Transverse colon (tissue), 4 donors: ENCODE measurements at regions not wholly inside any gene's neighbourhood (a gene's known extent, or its start where the extent isn't known, plus 50 kb on each side); places are given as distances from the start of the nearest gene placed in this dataset.
"Not testable (repeated sequence)": the region's sequence is repeated elsewhere in the genome, so short reads cannot be mapped to it uniquely, and the experiment has no call there.

Experiments used
- DNase-seq: peaks from one replicate; pipeline ENCODE4 v3.0.0-alpha.2; 2019
- H3K27ac ChIP-seq, 4 donors: fragments of 200-600 bp; sonication (generic); 2 replicates each; pipeline ENCODE4 v1.5.1; 2016 to 2018; ENCODE audit warnings: inconsistent platforms in 4 of 4
- H3K27me3 ChIP-seq: fragments of 200-600 bp; sonication (generic); 2 replicates; pipeline ENCODE4 v1.5.1; 2017; ENCODE audit warnings: inconsistent platforms
- H3K36me3 ChIP-seq, 4 donors: fragments of 200-600 bp; sonication (generic); 2 replicates each; pipeline ENCODE4 v1.5.1; 2017 to 2019; ENCODE audit warnings: inconsistent platforms in 4 of 4
- H3K4me1 ChIP-seq, 4 donors: fragments of 200-600 bp; sonication (generic); 2 replicates each; pipeline ENCODE4 v1.5.1; 2017 to 2020; ENCODE audit warnings: inconsistent platforms in 4 of 4
- H3K4me3 ChIP-seq, 4 donors: fragments of 200-600 bp; sonication (generic); 1 replicate in 1 of 4; 2 replicates in 3 of 4; pipeline versions ENCODE4 v1.5.1 to v1.6.1; 2017 to 2019; ENCODE audit warnings: inconsistent platforms in 4 of 4
- H3K9me3 ChIP-seq, 2 donors: fragments of 200-600 bp; sonication (generic); 2 replicates each; pipeline ENCODE4 v1.5.1; 2017 to 2019; ENCODE audit warnings: inconsistent platforms in 2 of 2
- EP300 ChIP-seq: sonication (generic); formaldehyde crosslinking; IDR thresholded peaks from one replicate; pipeline ENCODE4 v1.6.1; 2017; ENCODE audit warnings: antibody characterized with exemption, low read depth
- POLR2A ChIP-seq: fragments of 450-650 bp; IDR thresholded peaks from one replicate; pipeline ENCODE4 v1.6.1; 2016; ENCODE audit warnings: antibody characterized with exemption, mild to moderate bottlenecking, moderate library complexity
- POLR2AphosphoS5 ChIP-seq, 3 donors: sonication (generic); formaldehyde crosslinking; IDR thresholded peaks; one replicate each; pipeline ENCODE4 v1.6.1; 2016; ENCODE audit warnings: antibody characterized with exemption in 3 of 3
- WGBS, 2 donors: methylation state at CpG; one replicate each; pipeline ENCODE4 v1.1.5; 2018; ENCODE audit warnings: low coverage in 1 of 2; 5-methylcytosine and 5-hydroxymethylcytosine counted together
- in situ Hi-C, 4 donors: fragments of 200-750 bp; cut with MboI; loops; one replicate each; pipeline versions ENCODE4 v1.15.0 to v1.15.1; 2017; ENCODE audit warnings: low sequenced_read_pairs in 3 of 4, low pct_ligation_motif_present in 1 of 4, low pct_unique_long_range_greater_than_20kb in 1 of 4
- intact Hi-C: fragments of 100-400 bp; cut with DNase I; formaldehyde crosslinking; loops from one replicate; pipeline ENCODE4 v1.15.1; 2023; ENCODE audit warnings: low total_unique reads
- TF ChIP-seq, protein P1 (sequence below), 5 experiments: fragments of 200-600 bp in 3 of 5; fragments of 450-650 bp in 2 of 5; sonication (generic) in 3 of 5; IDR thresholded peaks; 1 replicate in 2 of 5; 2 replicates in 3 of 5; pipeline ENCODE4 v1.5.1; 2016 to 2017; ENCODE audit warnings: antibody characterized with exemption in 5 of 5, inconsistent platforms in 3 of 5, mild to moderate bottlenecking in 2 of 5, moderate library complexity in 1 of 5

DNA sequence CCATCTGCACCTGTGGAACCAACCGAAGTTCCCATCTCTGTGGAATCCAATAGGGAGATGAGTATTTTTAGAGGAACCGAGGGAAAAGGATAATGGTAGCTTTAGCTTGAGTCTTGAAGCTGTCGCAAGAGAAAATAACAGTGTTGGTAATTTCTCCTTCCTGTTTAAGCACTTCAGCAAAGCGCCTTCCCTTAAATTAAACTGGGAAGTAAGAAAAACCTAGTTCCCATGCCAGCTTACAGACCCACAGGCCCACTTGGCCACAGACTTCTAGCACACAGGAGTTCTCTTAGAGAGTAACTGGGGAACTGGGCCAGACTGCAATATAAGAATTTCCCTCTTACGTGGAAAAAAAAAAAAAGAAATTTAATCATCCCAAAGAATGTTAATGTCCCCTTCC lies 223.8 kb downstream of the EFCAB11 start:
- in situ Hi-C loops = no loop called here
- 83 to 86% methylated on average over 5 of the region's 5 CpGs for WGBS, 2 donors
- H3K9me3 ChIP-seq = peaks cover 0 to 5% of the 10 kb centered on the region in 2 donors
- no peak for DNase-seq
- H3K4me1 ChIP-seq = no peaks in the 10 kb centered on the region
- H3K4me3 ChIP-seq = no peak overlapping the region
- TF ChIP-seq POLR2AphosphoS5 (IDR thresholded peaks at IDR 0.05) (no peak), POLR2A (no peak), EP300 (no peak)
- TF ChIP-seq, protein P1, sequence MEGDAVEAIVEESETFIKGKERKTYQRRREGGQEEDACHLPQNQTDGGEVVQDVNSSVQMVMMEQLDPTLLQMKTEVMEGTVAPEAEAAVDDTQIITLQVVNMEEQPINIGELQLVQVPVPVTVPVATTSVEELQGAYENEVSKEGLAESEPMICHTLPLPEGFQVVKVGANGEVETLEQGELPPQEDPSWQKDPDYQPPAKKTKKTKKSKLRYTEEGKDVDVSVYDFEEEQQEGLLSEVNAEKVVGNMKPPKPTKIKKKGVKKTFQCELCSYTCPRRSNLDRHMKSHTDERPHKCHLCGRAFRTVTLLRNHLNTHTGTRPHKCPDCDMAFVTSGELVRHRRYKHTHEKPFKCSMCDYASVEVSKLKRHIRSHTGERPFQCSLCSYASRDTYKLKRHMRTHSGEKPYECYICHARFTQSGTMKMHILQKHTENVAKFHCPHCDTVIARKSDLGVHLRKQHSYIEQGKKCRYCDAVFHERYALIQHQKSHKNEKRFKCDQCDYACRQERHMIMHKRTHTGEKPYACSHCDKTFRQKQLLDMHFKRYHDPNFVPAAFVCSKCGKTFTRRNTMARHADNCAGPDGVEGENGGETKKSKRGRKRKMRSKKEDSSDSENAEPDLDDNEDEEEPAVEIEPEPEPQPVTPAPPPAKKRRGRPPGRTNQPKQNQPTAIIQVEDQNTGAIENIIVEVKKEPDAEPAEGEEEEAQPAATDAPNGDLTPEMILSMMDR (IDR thresholded peaks at IDR 0.05) = no peak
- H3K36me3 ChIP-seq = no peaks in the 10 kb centered on the region
- H3K27ac ChIP-seq = no peak overlapping the region
- intact Hi-C loops = no loop called here
- no peaks in the 10 kb centered on the region for H3K27me3 ChIP-seq

DNA sequence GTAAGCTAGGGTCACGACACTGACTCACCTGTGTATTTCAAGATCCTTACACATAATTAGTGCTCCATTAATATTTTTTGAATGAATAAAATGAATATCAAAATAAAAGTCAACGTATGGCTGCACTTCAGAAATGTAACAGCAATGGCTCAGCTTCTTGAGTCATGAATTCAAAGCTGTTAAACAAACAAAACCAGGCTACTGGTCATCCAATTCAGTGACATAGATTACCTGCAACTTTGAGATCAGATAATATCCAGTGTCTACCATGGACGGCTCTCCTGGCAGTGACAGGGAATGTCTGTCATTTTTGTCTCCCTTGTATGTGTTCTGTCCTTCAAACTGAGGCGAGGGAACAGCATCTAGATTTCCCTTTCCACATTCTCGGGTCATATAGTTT lies 225.6 kb downstream of the EFCAB11 start:
- Histone ChIP-seq H3K36me3 (no peaks in the 10 kb centered on the region), H3K9me3 (peaks cover 0 to 3% of the 10 kb centered on the region in 2 donors), H3K4me1 (peaks cover 0 to 5% (median 0%) of the 10 kb centered on the region in 4 donors), H3K4me3 (no peak overlapping the region), H3K27ac (no peak overlapping the region), H3K27me3 (no peaks in the 10 kb centered on the region)
- intact Hi-C loops = no loop called here
- TF ChIP-seq POLR2A (no peak), POLR2AphosphoS5 (IDR thresholded peaks at IDR 0.05) (no peak), EP300 (no peak)
- TF ChIP-seq, protein P1 (IDR thresholded peaks at IDR 0.05) = no peak
- WGBS, 2 donors = 83 to 89% methylated on average over 3 to 5 of the region's 5 CpGs
- in situ Hi-C loops = no loop called here
- no peak for DNase-seq

DNA sequence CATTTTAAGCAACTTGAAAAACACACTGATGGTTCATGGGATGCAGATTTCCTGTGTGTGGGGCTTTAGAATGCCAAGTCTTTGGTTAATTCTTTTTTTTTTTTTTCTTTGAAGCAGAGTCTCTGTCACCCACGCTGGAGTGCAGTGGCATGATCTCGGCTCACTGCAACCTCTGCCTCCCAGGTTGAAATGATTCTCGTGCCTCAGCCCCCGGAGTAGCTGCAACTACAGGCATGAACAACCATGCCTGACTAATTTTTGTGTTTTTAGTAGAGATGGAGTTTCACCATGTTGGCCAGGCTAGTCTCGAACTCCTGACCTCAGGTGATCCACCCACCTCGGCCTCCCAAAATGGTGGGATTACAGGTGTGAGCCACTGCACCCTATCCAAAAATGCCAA lies 228.3 kb downstream of the EFCAB11 start:
- 82% methylated on average over 6 of the region's 6 CpGs; no CpG with 5 or more reads in 1 of the 2 donors for WGBS, 2 donors
- H3K4me1 ChIP-seq = peaks cover 0 to 11% (median 6%) of the 10 kb centered on the region in 4 donors
- in situ Hi-C loops, intact Hi-C loops, DNase-seq, H3K9me3 ChIP-seq, H3K27me3 ChIP-seq, H3K27ac ChIP-seq, H3K4me3 ChIP-seq, H3K36me3 ChIP-seq: not testable (repeated sequence)

DNA sequence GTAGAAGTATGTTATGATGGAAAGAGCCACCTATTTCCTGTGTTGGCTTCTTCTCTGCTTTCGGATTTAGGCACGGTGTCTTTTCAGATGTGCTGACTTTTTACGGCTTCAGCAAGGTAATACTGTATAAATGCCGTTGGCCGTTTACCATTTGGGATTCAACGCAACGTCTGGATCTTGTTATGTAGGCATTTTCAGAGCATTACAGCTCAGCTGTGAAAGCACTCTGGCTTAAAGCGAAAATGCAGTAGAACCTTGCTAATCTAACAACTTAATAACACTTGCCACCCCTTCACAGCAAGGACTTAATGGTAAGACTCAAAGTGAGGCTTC lies 229.9 kb downstream of the EFCAB11 start:
- H3K9me3 ChIP-seq = no peaks in the 10 kb centered on the region
- peaks cover 0 to 17% (median 7%) of the 10 kb centered on the region in 4 donors for H3K4me1 ChIP-seq
- intact Hi-C loops = no loop called here
- H3K4me3 ChIP-seq = peak overlapping the region in 1 of 4 donors; percentile 3
- TF ChIP-seq EP300 = no peak
- TF ChIP-seq POLR2AphosphoS5 (IDR thresholded peaks at IDR 0.05) = no peak
- TF ChIP-seq, protein P1 (IDR thresholded peaks at IDR 0.05) = no peak
- no peak for TF ChIP-seq POLR2A
- WGBS, 2 donors = 34 to 69% methylated on average over 5 to 8 of the region's 8 CpGs
- no peaks in the 10 kb centered on the region for H3K36me3 ChIP-seq
- H3K27ac ChIP-seq = no peak overlapping the region
- H3K27me3 ChIP-seq = no peaks in the 10 kb centered on the region
- in situ Hi-C loops = no loop called here
- no peak for DNase-seq

DNA sequence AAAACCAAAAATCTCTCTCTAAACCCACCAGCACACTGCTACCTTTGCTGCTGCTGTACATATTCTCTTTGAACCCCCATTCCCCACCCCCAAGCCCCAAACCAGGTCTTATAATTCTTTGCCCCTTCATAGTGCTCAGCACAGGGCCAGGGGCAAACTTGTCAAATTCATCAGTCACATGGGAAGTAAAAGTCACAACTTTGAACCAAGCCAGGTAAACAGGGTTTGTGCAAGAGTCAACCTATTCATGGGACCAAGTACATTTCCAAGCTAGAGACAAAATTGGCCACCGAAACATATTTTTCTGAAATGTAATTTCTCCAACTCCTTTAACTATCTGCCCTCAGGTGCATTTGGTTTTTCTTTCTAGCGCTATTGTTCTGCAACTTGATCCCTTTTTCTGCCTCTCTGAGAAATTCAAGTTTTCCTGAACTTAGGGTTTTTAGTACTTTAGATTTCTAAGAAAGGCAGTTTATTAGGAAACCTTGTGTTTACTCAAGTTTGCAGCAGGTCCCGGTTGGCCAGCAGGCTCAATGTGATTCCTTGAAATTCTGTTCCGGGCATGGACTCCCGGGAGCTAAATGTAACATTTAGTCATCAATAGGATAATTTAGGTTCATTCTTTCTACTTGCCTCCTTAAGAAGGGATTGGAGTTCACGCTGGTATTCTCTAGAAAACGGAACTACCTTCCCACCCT lies 230.5 kb downstream of the EFCAB11 start:
- Histone ChIP-seq H3K27me3 (no peaks in the 10 kb centered on the region), H3K36me3 (no peaks in the 10 kb centered on the region), H3K4me3 (peak overlapping the region in 1 of 4 donors; percentile 3), H3K27ac (no peak overlapping the region), H3K9me3 (no peaks in the 10 kb centered on the region), H3K4me1 (peaks cover 0 to 17% (median 7%) of the 10 kb centered on the region in 4 donors)
- intact Hi-C loops = no loop called here
- TF ChIP-seq, protein P1 (IDR thresholded peaks at IDR 0.05) = no peak
- no peak for TF ChIP-seq POLR2A
- TF ChIP-seq POLR2AphosphoS5 (IDR thresholded peaks at IDR 0.05) = no peak
- no peak for TF ChIP-seq EP300
- 42 to 60% methylated on average over 4 to 7 of the region's 7 CpGs for WGBS, 2 donors
- in situ Hi-C loops = no loop called here
- DNase-seq = no peak
